ENCODE measurements at regions not wholly inside any gene's neighbourhood (a gene's known extent, or its start where the extent isn't known, plus 50 kb on each side); places are given as distances from the start of the nearest gene placed in this dataset.

GRCh38 chr3:80549173-80549572 is 781.4 kb upstream of the ROBO1 start:
- Histone ChIP-seq H3K27me3 (ENCODE audit: control insufficient read depth in 2 of 2, insufficient read depth in 2 of 2, low read length in 2 of 2) (no peaks in the 10 kb centered on the region), H3K4me3 (no peak overlapping the region), H3K79me2 (ENCODE audit: control insufficient read depth, insufficient read depth, low read length) (no peaks in the 10 kb centered on the region), H3K9ac (ENCODE audit: insufficient read depth in 1 of 2, low read depth in 2 of 2, low read length in 2 of 2) (no peak overlapping the region), H4K20me1 (replicated peaks; ENCODE audit: control insufficient read depth, insufficient read depth, low read length) (no peaks in the 10 kb centered on the region), H3K9me1 (ENCODE audit: control insufficient read depth, insufficient read depth, low read length) (no peaks in the 10 kb centered on the region), H3K36me3 (ENCODE audit: control insufficient read depth, insufficient read depth, low read length) (no peaks in the 10 kb centered on the region), H3K4me1 (replicated peaks in 1 of 2; ENCODE audit: control insufficient read depth in 2 of 2, insufficient read depth in 2 of 2, low read length in 2 of 2) (no peaks in the 10 kb centered on the region), H3K27ac (ENCODE audit: extremely low read depth, low read depth, low read length) (no peak overlapping the region), H3K9me3 (replicated peaks; ENCODE audit: control insufficient read depth, insufficient read depth, low read depth, low read length) (no peaks in the 10 kb centered on the region), H3K4me2 (ENCODE audit: insufficient read depth, low read length) (no peak overlapping the region), H2AFZ (ENCODE audit: low read depth, low read length) (no peak overlapping the region)
- 0% methylated on average over 1 of the region's 1 CpG for WGBS (ENCODE audit: insufficient coverage, low coverage, missing lambda C conversion rate)
- BruUV-seq (replicated peaks), result no TSS peak
- in situ Hi-C loops (cut with MboI), result no loop called here
- intact Hi-C loops (cut with micrococcal nuclease), result no loop called here
- DNase-seq (ENCODE audit: extremely low read depth in 1 of 4, low spot score in 3 of 4) (no peak), FAIRE-seq (no peak), ATAC-seq (no peak)
- TF ChIP-seq RUNX1 (IDR thresholded peaks at IDR 0.05; ENCODE audit: low read depth) (no peak), ZNF395 (CRISPR knock-in tag; IDR thresholded peaks at IDR 0.05) (no peak), NFE2L1 (tag; IDR thresholded peaks at IDR 0.05; ENCODE audit: borderline replicate concordance, low read depth) (no peak), YY1 (IDR thresholded peaks at IDR 0.05; ENCODE audit: borderline replicate concordance in 1 of 3, control insufficient read depth in 1 of 3, extremely low read depth in 1 of 3, insufficient read depth in 3 of 3, insufficient read length in 1 of 3, insufficient replicate concordance in 2 of 3, low read depth in 1 of 3, low read length in 2 of 3) (no peak), ZNF668 (CRISPR knock-in tag; IDR thresholded peaks at IDR 0.05) (no peak), PTRF (tag; IDR thresholded peaks at IDR 0.05) (no peak), ETV6 (IDR thresholded peaks at IDR 0.05; ENCODE audit: borderline replicate concordance in 1 of 2, low read depth in 2 of 2, low read length in 1 of 2) (no peak), ETV6 (CRISPR knock-in tag; IDR thresholded peaks at IDR 0.05; ENCODE audit: borderline replicate concordance) (no peak), ARID3B (CRISPR knock-in tag; IDR thresholded peaks at IDR 0.05; ENCODE audit: borderline replicate concordance) (no peak), TAF1 (IDR thresholded peaks at IDR 0.05; ENCODE audit: control insufficient read depth, extremely low read depth, insufficient read depth, low read length, severe bottlenecking) (no peak), RNF219 (CRISPR knock-in tag; IDR thresholded peaks at IDR 0.05) (no peak), KAT2B (IDR thresholded peaks at IDR 0.05; ENCODE audit: low read depth, low read length) (no peak), CHD4 (IDR thresholded peaks at IDR 0.05; ENCODE audit: insufficient read depth, insufficient replicate concordance, low read depth, low read length, poor library complexity, severe bottlenecking) (no peak), ETV5 (CRISPR knock-in tag; IDR thresholded peaks at IDR 0.05; ENCODE audit: low read depth) (no peak), ZBTB17 (CRISPR knock-in tag; IDR thresholded peaks at IDR 0.05) (no peak), ZNF785 (CRISPR knock-in tag; IDR thresholded peaks at IDR 0.05) (no peak), ZNF586 (CRISPR knock-in tag; conservative IDR thresholded peaks at IDR 0.05) (no peak), SIX5 (IDR thresholded peaks at IDR 0.05; ENCODE audit: borderline replicate concordance in 1 of 2, insufficient read depth in 1 of 2, low read depth in 1 of 2, low read length in 2 of 2) (no peak)
- POLR2A ChIA-PET, result no interaction called here
- CTCF ChIA-PET (ENCODE audit: low intra/inter-chr PET ratio), result no interaction called here

All from K562 (cell line).